ENCODE measurements at regions not wholly inside any gene's neighbourhood (a gene's known extent, or its start where the extent isn't known, plus 50 kb on each side); places are given as distances from the start of the nearest gene placed in this dataset.
A peak's percentile ranks its signal among the peaks of the same experiment; 100 is the strongest.
"Not testable (repeated sequence)": the region's sequence is repeated elsewhere in the genome, so short reads cannot be mapped to it uniquely, and the experiment has no call there.

- DNase-seq = no peak
These were observed 191.6 kb upstream of the SLC16A7 start for GRCh38 chr12:59404109-59404650.

GRCh38 chr12:59403259-59403932 is 192.4 kb upstream of the SLC16A7 start:
- DNase-seq = peak; percentile 76

DNA sequence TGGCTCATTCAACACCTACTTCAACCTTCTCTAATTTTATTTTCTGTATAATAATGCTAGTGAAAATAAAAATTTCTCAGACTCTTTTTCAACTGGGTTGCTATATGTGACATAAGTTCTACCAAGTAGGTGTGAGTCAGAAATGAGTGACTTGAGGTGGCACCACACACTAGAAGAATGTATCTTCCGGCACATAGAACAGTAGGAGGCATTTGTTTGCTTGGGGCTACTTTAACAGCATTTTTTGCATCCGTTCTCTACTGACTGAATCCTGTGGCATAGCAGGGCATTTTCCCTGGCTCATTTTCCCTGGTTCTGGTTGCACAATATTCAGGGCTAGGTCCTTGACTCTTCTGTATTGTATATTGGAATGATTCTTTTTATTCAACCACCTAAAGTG is 194.0 kb upstream of the SLC16A7 start:
- peak; percentile 8 for DNase-seq

DNA sequence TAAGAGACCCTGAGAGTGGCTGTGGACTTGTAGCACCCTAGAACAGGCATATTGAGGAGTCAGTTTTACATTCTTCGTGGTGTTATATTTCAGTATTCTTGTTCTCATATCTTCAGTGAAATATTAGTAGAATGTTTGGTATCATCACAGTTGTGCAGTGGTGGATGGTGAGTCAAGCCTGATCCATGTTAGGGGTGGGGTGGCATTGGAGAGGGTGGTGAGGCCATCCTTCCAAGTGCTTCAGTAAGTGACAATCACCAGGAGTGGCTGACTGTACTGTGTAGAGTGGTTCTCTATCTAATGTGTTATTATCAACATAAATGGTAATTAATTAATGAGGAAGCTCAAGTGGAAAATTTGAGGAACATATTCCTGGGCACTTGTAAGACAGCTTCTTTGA is 197.7 kb upstream of the SLC16A7 start:
- no peak for DNase-seq

- no peak for DNase-seq
These were observed 198.9 kb upstream of the SLC16A7 start for GRCh38 chr12:59396919-59397318.

DNA sequence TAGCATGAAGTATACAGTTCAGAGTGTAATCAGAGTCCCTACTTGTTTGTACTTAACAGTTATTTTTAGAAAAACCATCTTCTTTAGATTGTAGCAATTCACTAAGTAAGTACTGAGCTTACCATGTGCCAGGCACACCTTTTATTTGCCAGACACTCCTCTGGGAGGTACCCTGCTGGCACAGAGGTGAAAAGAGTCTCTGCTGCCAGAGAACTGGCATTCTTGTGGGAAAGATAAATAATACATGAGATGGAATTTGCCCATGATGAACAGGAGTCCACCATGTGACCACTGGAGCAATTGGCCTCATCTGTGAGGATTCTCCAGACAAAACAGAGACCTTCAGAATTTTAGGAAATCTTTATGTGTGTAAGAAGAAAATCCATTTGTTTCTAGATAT is 199.3 kb upstream of the SLC16A7 start:
- DNase-seq = no peak

DNA sequence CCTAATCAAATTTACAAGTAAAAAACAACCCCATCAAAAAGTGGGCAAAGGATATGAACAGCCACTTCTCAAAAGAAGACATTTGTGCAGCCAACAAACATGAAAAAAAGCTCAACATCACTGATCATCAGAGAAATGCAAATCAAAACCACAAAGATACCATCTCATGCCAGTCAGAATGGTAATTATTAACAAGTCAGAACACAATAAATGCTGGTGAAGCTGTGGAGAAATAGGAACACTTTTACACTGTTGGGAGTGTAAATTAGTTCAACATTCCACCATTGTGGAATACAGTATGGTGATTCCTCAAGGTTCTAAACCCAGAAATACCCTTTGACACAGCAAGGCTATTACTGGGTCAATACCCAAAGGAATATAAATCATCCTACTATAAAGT is 200.5 kb upstream of the SLC16A7 start:
- DNase-seq = not testable (repeated sequence)

DNA sequence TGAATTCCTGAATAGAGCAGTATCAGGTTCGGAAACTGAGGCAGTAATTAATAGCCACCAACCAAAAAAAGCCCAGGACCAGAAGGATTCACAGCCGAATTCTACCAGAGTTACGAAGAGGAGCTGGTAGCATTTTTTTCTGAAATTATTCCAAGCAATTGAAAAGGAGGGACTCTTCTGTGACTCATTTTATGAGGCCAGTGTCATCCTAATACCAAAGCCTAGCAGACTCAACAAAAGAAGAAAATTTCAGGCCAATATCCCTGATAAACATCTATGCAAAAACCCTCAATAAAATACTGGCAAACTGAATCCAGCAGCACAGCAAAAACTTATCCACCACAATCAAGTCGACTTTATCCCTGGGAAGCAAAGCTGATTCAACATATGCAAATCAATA is 202.3 kb upstream of the SLC16A7 start:
- peak; percentile 9 for DNase-seq

DNA sequence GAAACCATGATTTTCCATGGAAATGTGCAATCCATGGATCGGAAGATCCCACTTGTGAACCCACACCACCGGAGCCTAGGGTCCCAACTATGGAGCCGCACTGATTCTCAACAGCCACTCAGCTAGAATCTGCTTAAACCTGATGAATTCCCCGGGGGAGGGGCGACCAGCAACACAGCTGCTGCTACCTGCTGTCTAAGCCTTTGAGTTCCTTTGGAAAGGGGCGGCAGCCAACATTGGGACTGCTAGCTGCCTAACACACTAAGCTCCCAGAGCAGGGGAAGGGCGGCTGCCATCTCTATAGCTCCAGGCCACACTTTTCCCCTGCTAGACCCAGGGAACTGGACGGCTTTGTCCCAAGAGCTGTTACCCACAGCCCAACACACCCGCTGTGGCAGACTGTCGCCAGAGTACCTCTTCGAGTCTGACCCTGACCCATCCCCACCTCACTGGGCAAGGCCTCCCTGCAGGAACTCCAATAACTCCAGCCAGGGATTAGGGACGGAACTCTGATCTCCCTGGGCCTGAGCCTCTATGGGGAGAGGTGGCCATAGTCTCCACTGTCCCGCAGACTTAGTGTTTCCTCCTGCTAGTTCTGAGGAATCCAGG is 205.8 kb upstream of the SLC16A7 start:
- DNase-seq = no peak

DNA sequence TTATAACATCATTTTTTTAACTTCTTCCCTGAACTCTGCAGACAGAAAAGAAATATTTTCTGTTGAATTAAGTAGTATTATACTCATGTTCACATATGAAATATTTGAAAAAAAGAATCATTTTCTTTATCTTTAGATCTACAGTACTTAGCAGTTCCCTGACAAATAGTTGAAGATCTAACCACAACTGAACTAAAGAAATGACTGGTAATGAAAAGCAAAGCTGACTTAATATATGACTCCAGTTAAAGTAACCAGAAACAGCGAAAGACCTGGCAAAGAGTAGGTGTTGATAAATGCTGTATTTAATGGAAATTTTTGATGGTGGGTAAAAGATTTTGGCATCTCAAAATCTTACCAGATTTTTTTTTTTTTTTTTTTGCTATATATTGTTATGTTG is 207.1 kb upstream of the SLC16A7 start:
- no peak for DNase-seq

GRCh38 chr12:59388176-59388575 is 207.7 kb upstream of the SLC16A7 start:
- DNase-seq = no peak

DNA sequence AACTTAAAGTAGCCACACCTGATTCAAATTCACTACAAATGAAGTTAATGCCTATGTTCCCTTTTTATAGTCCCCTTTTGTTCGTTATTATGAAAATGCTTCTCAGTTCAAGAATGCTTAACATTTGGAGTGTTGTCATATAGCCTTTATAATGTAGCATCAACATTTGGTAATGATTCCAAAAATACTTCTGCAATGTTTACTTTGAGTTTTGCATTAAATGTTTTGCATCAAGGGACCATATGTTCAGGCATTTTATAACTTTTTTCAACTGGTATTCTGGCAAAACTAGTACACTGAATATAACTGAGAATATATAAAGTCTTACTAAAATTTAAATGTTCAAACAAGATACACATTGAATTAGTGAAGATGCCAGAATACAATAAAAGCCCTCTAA is 209.6 kb upstream of the SLC16A7 start:
- no peak for DNase-seq

GRCh38 chr12:59383079-59383822 is 212.6 kb upstream of the SLC16A7 start:
- DNase-seq = peak; percentile 64

- DNase-seq = no peak
These were observed 213.3 kb upstream of the SLC16A7 start for GRCh38 chr12:59382282-59383078.

DNA sequence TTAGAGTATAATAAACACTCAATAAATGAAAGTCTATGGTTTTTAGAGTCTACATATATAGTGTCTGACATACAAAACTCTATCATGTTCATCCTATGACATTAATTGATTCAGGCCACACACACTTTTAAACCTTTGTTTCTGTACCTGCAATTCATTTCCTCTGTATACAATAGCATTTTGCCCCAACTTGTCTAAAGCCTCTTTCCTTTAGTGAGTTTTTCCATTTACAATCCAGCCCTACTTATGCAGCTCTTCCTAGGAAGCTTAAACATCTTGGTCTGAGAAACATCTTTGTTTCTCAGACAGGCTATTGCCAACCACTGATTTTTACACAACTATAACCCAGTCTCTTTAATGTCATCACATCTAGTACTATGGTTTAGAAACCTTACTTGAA is 214.7 kb upstream of the SLC16A7 start:
- no peak for DNase-seq

GRCh38 chr12:59375633-59376032 is 220.2 kb upstream of the SLC16A7 start:
- no peak for DNase-seq

DNA sequence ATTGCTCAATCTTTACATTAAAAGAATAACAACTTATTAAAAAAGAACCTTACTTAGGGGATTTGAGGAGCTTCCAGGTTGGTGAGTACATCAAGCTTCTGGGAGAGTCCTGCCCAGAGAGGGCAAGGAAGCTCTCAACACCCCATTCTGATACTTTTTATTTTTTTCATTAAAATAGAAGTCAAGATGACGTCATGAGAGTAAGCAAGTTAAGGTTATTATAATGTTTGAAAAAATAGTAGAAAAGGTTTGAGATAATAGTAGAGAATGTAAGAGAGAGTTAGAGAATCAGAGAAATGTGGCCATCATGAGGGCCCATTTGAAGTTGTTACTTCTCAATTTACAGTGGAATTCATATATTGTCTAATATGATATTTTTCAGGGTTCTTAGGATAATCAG is 221.0 kb upstream of the SLC16A7 start:
- no peak for DNase-seq

- DNase-seq = peak; percentile 8
These were observed 222.9 kb upstream of the SLC16A7 start for GRCh38 chr12:59372956-59373355.

GRCh38 chr12:59370933-59371332 is 224.9 kb upstream of the SLC16A7 start:
- DNase-seq = no peak

DNA sequence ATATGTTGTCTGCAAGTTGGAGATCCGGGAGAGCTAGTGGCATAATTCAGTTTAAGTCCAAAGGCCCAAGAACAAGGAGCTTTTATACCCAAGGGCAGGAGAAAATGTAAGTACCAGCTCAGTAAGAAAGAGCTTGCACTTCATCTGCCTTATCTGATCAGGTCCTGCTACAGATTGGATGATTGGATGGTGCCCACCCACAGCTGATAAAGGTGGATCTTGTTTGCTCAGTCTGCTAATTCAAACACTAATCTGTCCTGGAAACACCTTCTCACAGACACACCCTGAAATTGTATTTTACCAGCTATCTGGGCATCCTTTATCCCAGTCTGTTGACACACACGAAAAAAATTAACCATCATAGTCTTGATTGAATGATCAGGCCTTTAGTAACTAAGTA is 230.7 kb upstream of the SLC16A7 start:
- no peak for DNase-seq

DNA sequence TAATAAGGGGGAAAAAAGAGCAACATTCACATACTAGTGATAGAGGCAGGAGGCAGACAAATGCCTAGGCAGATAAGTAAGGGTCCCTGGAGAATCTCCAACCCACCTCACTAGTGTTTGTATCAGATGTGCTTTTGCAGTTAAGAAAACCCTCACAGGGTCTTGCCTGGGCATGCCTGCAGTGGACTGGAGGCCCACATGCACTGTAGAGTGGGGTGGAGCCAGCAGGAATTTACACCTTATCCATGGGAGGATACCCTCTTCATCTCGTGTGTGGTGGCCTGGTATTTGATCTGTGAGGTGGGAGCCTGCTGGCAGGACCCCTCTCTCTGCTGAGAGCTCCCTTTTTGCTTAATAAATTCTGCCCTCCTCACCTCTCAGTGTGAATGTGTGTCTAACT is 238.0 kb upstream of the SLC16A7 start:
- peak; percentile 2 for DNase-seq

- peak; percentile 7 for DNase-seq
These were observed 249.6 kb upstream of the SLC16A7 start for GRCh38 chr12:59346248-59346647.

DNA sequence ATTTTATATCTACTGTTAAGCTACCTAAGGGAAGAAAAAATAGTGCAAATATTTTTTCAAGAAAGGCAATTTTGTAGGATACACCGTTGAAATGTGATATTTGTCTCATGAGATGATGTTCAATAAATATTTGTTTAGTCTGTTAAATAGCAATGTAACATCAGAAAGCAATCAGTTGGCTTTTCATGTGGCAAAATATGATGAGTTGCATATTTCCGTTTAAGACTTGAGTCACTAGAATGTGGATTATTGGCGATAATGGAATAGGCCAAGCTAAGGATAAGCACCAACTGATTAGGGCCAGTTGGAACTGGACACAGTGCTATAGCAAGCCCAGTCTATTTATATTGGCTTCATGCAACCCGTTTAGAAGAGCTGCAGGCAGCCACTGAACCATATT is 250.4 kb upstream of the SLC16A7 start:
- no peak for DNase-seq
